ENCODE measurements at regions not wholly inside any gene's neighbourhood (a gene's known extent, or its start where the extent isn't known, plus 50 kb on each side); places are given as distances from the start of the nearest gene placed in this dataset.
A peak's percentile ranks its signal among the peaks of the same experiment; 100 is the strongest.

DNA sequence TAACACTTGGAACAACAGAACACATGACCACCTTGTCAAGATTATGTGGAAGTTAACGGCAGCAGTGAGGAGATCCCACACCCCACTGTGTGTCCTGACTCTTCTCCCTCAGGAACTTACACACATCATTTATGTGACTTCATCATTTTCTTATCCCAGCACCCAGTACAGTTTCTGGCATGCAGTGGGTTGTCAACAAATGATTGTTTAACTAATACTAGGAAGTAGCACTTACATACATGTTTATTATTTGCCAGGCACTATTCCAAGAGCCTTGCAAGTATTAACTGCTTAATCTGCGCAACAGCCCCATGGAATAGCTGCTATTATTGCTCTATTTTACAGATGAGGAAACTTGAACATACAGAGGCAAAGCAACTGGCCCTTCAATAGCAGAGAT lies 391.5 kb downstream of the TXNL1 start:
- no peaks in the 10 kb centered on the region for H3K27me3 ChIP-seq (replicated peaks in 1 of 2; ENCODE audit: control insufficient read depth in 2 of 2, extremely low read depth in 1 of 2, insufficient read depth in 2 of 2, low read length in 1 of 2)
- ChIA-PET CTCF (interaction anchor here in 1 of 2 donors (0.7 kb wide), 1 partner anchor 734 kb away, joined by 3 read pairs; no protein-coding TSS in a partner anchor), POLR2A (no interaction called here)

DNA sequence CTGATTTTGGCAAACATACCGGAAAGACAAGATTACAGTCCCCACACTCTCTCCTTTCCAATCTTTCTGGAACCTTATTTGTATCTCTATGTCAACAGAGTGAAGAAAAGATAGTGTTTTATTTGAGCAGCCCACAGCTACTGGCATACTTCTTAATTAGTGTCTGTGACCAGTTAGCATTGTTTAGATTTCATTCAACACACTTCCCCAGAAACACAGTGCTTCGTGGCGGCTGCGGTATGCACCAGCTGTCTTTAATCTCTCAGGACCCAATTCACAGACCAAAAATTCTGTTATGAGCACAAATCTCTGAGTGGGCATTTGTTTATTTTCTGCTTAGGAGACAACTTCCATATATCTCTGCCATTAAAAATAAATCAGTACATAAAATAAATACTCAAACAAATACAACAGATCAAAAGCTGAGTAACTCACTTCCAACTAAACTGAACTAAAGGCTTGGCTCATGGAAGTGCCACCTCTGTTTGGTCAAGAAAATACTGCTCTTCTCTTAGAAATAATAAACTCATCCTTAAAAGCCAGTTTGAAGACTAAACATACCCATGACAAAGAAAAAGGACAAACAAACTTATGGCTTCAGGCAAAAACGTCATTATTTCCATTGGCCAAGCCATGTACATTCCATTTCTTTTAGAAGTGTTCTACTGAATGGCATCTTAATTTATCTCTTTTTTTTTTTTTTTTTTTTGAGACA lies 392.4 kb downstream of the TXNL1 start:
- Mint-ChIP-seq H3K4me3 (no peak overlapping the region), H3K4me1 (peaks cover 0 to 7% (median 6%) of the 10 kb centered on the region in 3 donors), H3K27ac (no peak overlapping the region), H3K36me3 (no peaks in the 10 kb centered on the region), H3K9me3 (peaks cover 0 to 7% (median 0%) of the 10 kb centered on the region in 3 donors), H3K27me3 (no peaks in the 10 kb centered on the region)
- ATAC-seq (replicated peaks in 1 of 4) (no peak), DNase-seq (no peak)
- H3K27me3 ChIP-seq (replicated peaks in 1 of 2; ENCODE audit: control insufficient read depth in 2 of 2, extremely low read depth in 1 of 2, insufficient read depth in 2 of 2, low read length in 1 of 2), result no peaks in the 10 kb centered on the region
- no peak overlapping the region for H3K4me3 ChIP-seq (ENCODE audit: control insufficient read depth in 1 of 2, extremely low read depth in 1 of 2, low read length in 1 of 2)
- no peaks in the 10 kb centered on the region for H3K36me3 ChIP-seq (ENCODE audit: control insufficient read depth in 2 of 2, extremely low read depth in 1 of 2, insufficient read depth in 1 of 2, low read length in 1 of 2)
- WGBS (ENCODE audit: insufficient coverage), result 60% methylated on average over 1 of the region's 5 CpGs
- no peaks in the 10 kb centered on the region for H3K4me1 ChIP-seq (ENCODE audit: control insufficient read depth in 1 of 2, extremely low read depth in 1 of 2, insufficient read depth in 2 of 2, low read length in 2 of 2)
- ChIA-PET CTCF (no interaction called here), POLR2A (no interaction called here)
- H3K9me3 ChIP-seq, result no peaks in the 10 kb centered on the region
- H3K27ac ChIP-seq (ENCODE audit: low read length), result no peak overlapping the region

More for the DNA sequence above, 391.5 kb downstream of the TXNL1 start:
- Mint-ChIP-seq H3K4me3 (no peak overlapping the region), H3K36me3 (no peaks in the 10 kb centered on the region), H3K9me3 (peaks cover 0 to 7% (median 0%) of the 10 kb centered on the region in 3 donors), H3K4me1 (peaks cover 0 to 7% (median 6%) of the 10 kb centered on the region in 3 donors), H3K27ac (no peak overlapping the region), H3K27me3 (no peaks in the 10 kb centered on the region)
- DNase-seq, result no peak
- no peak overlapping the region for H3K4me3 ChIP-seq (ENCODE audit: control insufficient read depth in 1 of 2, extremely low read depth in 1 of 2, low read length in 1 of 2)
- no peaks in the 10 kb centered on the region for H3K4me1 ChIP-seq (ENCODE audit: control insufficient read depth in 1 of 2, extremely low read depth in 1 of 2, insufficient read depth in 2 of 2, low read length in 2 of 2)
- H3K36me3 ChIP-seq (ENCODE audit: control insufficient read depth in 2 of 2, extremely low read depth in 1 of 2, insufficient read depth in 1 of 2, low read length in 1 of 2), result no peaks in the 10 kb centered on the region
- 70% methylated on average over 1 of the region's 2 CpGs for WGBS (ENCODE audit: insufficient coverage)
- no peak overlapping the region for H3K27ac ChIP-seq (ENCODE audit: low read length)
- ATAC-seq (replicated peaks in 1 of 4), result no peak
- no peaks in the 10 kb centered on the region for H3K9me3 ChIP-seq

DNA sequence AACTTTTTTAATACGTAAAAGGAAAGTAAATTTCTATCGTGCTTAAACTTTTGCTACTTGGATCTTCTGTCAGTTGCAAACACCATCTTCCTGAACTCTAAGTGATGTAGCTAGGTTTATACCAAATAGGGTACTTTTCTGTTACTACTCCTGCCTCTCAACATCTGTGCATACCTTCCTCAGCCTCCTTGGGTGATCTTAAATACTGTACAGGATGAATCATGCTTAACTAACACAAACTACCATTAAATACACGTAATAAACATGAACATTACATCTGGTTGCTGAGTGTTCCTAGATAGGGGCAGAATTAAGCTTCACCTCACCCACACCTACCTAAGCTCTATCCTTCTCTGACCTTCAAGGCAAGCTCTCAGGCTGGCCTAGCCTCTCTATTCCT lies 398.0 kb downstream of the TXNL1 start:
- peaks cover 0 to 4% of the 10 kb centered on the region in 2 donors for H3K27me3 Mint-ChIP-seq
- Histone ChIP-seq H3K36me3 (ENCODE audit: control insufficient read depth in 2 of 2, extremely low read depth in 1 of 2, insufficient read depth in 1 of 2, low read length in 1 of 2) (no peaks in the 10 kb centered on the region), H3K27ac (ENCODE audit: low read length) (no peak overlapping the region), H3K9me3 (no peaks in the 10 kb centered on the region), H3K27me3 (replicated peaks in 1 of 2; ENCODE audit: control insufficient read depth in 2 of 2, extremely low read depth in 1 of 2, insufficient read depth in 2 of 2, low read length in 1 of 2) (no peaks in the 10 kb centered on the region), H3K4me3 (ENCODE audit: control insufficient read depth in 1 of 2, extremely low read depth in 1 of 2, low read length in 1 of 2) (no peak overlapping the region), H3K4me1 (ENCODE audit: control insufficient read depth in 1 of 2, extremely low read depth in 1 of 2, insufficient read depth in 2 of 2, low read length in 2 of 2) (no peaks in the 10 kb centered on the region)
- ChIA-PET CTCF (interaction anchor here in 1 of 2 donors (0.6 kb wide), 1 partner anchor 326 kb away, joined by 3 read pairs; no protein-coding TSS in a partner anchor), POLR2A (no interaction called here)
- ATAC-seq (replicated peaks in 1 of 4) (no peak), DNase-seq (no peak)
- 75% methylated on average over 2 of the region's 3 CpGs for WGBS (ENCODE audit: insufficient coverage)
- no peak overlapping the region for H3K4me3 Mint-ChIP-seq
- H3K36me3 Mint-ChIP-seq, result no peaks in the 10 kb centered on the region
- H3K4me1 Mint-ChIP-seq, result no peaks in the 10 kb centered on the region
- peaks cover 0 to 8% (median 2%) of the 10 kb centered on the region in 3 donors for H3K9me3 Mint-ChIP-seq
- no peak overlapping the region for H3K27ac Mint-ChIP-seq

DNA sequence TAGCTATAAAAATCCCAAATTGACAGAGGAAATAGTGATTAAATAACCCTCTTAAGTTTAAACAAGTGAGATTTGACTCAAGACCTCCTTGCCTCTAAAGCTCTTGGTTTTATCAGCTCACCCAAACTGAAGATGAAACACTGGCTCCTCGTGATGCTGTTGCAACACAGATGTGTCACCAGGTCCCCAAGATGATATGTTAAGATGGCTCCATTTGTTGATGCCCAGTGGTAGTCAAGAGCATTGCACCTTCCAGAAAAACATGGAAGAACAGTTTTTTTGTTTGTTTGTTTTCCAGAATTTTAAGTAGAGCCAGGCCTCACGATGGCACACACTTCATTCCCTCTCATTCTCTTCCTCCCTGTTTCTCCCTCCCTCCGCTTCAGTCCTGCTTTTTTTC lies 399.8 kb downstream of the TXNL1 start:
- WGBS (ENCODE audit: insufficient coverage), result no CpG with 5 or more reads among the region's 3 CpGs
- DNase-seq (no peak), ATAC-seq (replicated peaks in 1 of 4) (no peak)
- ChIA-PET POLR2A (no interaction called here), CTCF (no interaction called here)
- H3K9me3 ChIP-seq, result no peaks in the 10 kb centered on the region
- no peak overlapping the region for H3K4me3 Mint-ChIP-seq
- H3K36me3 Mint-ChIP-seq, result no peaks in the 10 kb centered on the region
- H3K27me3 Mint-ChIP-seq, result peaks cover 4% of the 10 kb centered on the region in 2 donors
- peaks cover 0 to 8% (median 2%) of the 10 kb centered on the region in 3 donors for H3K9me3 Mint-ChIP-seq
- no peak overlapping the region for H3K27ac ChIP-seq (ENCODE audit: low read length)
- no peaks in the 10 kb centered on the region for H3K27me3 ChIP-seq (replicated peaks in 1 of 2; ENCODE audit: control insufficient read depth in 2 of 2, extremely low read depth in 1 of 2, insufficient read depth in 2 of 2, low read length in 1 of 2)
- peaks cover 0 to 3% (median 0%) of the 10 kb centered on the region in 3 donors for H3K4me1 Mint-ChIP-seq
- H3K36me3 ChIP-seq (ENCODE audit: control insufficient read depth in 2 of 2, extremely low read depth in 1 of 2, insufficient read depth in 1 of 2, low read length in 1 of 2), result no peaks in the 10 kb centered on the region
- no peak overlapping the region for H3K27ac Mint-ChIP-seq
- H3K4me3 ChIP-seq (ENCODE audit: control insufficient read depth in 1 of 2, extremely low read depth in 1 of 2, low read length in 1 of 2), result no peak overlapping the region
- H3K4me1 ChIP-seq (ENCODE audit: control insufficient read depth in 1 of 2, extremely low read depth in 1 of 2, insufficient read depth in 2 of 2, low read length in 2 of 2), result no peaks in the 10 kb centered on the region

DNA sequence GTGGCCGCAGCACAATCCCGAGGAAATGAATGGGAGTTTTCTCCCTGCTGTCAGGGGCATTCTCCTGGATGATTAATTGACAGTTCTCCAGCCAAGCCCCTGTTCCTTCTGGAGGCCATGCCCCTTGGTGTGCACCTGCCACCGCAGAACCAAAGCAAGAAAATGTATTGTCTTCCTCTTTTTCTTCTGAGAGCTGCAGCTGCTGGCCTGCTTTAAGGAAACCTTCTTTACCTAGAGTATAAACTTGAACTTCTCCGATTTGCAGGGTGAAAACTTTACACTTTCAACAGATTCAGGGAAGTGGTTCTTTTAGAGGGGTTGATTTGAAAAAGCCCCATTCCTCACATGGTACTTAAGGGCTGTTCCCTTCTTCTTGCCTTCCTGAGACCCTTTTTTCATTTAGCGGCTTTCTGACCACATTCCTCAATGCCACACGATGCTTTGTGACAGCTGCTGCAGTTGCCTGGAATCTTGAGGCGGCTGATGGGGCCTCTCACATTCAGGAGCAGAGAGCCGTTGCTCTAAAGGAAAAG lies 402.8 kb downstream of the TXNL1 start:
- DNase-seq (peak in 1 of 35 experiments; percentile 11), ATAC-seq (replicated peaks in 1 of 4) (no peak)
- CTCF ChIA-PET, result no interaction called here
- no peak overlapping the region for H3K4me3 ChIP-seq (ENCODE audit: control insufficient read depth in 1 of 2, extremely low read depth in 1 of 2, low read length in 1 of 2)
- Mint-ChIP-seq H3K36me3 (no peaks in the 10 kb centered on the region), H3K27ac (no peak overlapping the region), H3K27me3 (peaks cover 4% of the 10 kb centered on the region in 2 donors), H3K4me1 (peaks cover 0 to 3% (median 0%) of the 10 kb centered on the region in 3 donors), H3K9me3 (peaks cover 4 to 24% (median 10%) of the 10 kb centered on the region in 3 donors), H3K4me3 (no peak overlapping the region)
- H3K36me3 ChIP-seq (ENCODE audit: control insufficient read depth in 2 of 2, extremely low read depth in 1 of 2, insufficient read depth in 1 of 2, low read length in 1 of 2), result no peaks in the 10 kb centered on the region
- H3K27me3 ChIP-seq (replicated peaks in 1 of 2; ENCODE audit: control insufficient read depth in 2 of 2, extremely low read depth in 1 of 2, insufficient read depth in 2 of 2, low read length in 1 of 2), result no peaks in the 10 kb centered on the region
- no peaks in the 10 kb centered on the region for H3K4me1 ChIP-seq (ENCODE audit: control insufficient read depth in 1 of 2, extremely low read depth in 1 of 2, insufficient read depth in 2 of 2, low read length in 2 of 2)
- H3K27ac ChIP-seq (ENCODE audit: low read length), result no peak overlapping the region
- WGBS (ENCODE audit: insufficient coverage), result 8% methylated on average over 6 of the region's 8 CpGs
- no peaks in the 10 kb centered on the region for H3K9me3 ChIP-seq
- POLR2A ChIA-PET, result no interaction called here

DNA sequence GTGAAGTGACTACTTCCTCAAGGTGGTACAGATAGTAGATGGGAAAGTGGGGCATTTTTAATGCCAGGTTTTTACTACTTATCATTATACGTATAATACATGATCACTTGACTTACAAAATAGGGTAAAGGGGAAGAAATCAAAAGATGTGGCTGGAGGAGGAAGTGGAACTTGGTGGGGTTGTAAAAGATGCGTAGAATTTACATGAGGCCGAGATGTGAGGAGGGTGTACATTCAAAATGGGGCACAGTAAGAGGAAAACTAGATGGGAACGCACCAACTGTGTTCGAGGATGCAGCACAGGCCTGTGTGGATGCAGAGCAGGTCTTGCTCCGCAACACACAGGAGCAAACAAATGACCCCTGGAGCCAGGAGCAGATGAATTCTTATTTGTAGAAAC lies 403.3 kb downstream of the TXNL1 start:
- DNase-seq, result no peak
- Mint-ChIP-seq H3K9me3 (peaks cover 2 to 28% (median 10%) of the 10 kb centered on the region in 3 donors), H3K27me3 (peaks cover 4% of the 10 kb centered on the region in 2 donors), H3K4me3 (no peak overlapping the region), H3K4me1 (peaks cover 0 to 3% (median 0%) of the 10 kb centered on the region in 3 donors), H3K27ac (no peak overlapping the region), H3K36me3 (no peaks in the 10 kb centered on the region)
- Histone ChIP-seq H3K9me3 (no peaks in the 10 kb centered on the region), H3K27ac (ENCODE audit: low read length) (no peak overlapping the region), H3K27me3 (replicated peaks in 1 of 2; ENCODE audit: control insufficient read depth in 2 of 2, extremely low read depth in 1 of 2, insufficient read depth in 2 of 2, low read length in 1 of 2) (no peaks in the 10 kb centered on the region), H3K36me3 (ENCODE audit: control insufficient read depth in 2 of 2, extremely low read depth in 1 of 2, insufficient read depth in 1 of 2, low read length in 1 of 2) (no peaks in the 10 kb centered on the region), H3K4me1 (ENCODE audit: control insufficient read depth in 1 of 2, extremely low read depth in 1 of 2, insufficient read depth in 2 of 2, low read length in 2 of 2) (no peaks in the 10 kb centered on the region), H3K4me3 (ENCODE audit: control insufficient read depth in 1 of 2, extremely low read depth in 1 of 2, low read length in 1 of 2) (no peak overlapping the region)
- ChIA-PET POLR2A (no interaction called here), CTCF (no interaction called here)
- 29% methylated on average over 5 of the region's 6 CpGs for WGBS (ENCODE audit: insufficient coverage)
- no peak for ATAC-seq (replicated peaks in 1 of 4)
